Skeletal muscle tissue (tissue), 3 donors: ENCODE measurements at regions not wholly inside any gene's neighbourhood (a gene's known extent, or its start where the extent isn't known, plus 50 kb on each side); places are given as distances from the start of the nearest gene placed in this dataset.

ENCODE experiments used
- H3K27ac ChIP-seq: one replicate; pipeline ENCODE4 v1.7.0; 2013; ENCODE audit warnings: mild to moderate bottlenecking, low read depth, low read length, inconsistent platforms
- H3K27me3 ChIP-seq, 3 donors: one replicate each; pipeline ENCODE4 v1.7.0; 2013; ENCODE audit warnings: low read length in 3 of 3; ENCODE audit not compliant: control insufficient read depth in 3 of 3, insufficient read depth in 3 of 3
- H3K36me3 ChIP-seq, 3 donors: one replicate each; pipeline ENCODE4 v1.7.0; 2013; ENCODE audit warnings: low read length in 3 of 3; ENCODE audit not compliant: control insufficient read depth in 3 of 3, insufficient read depth in 3 of 3
- H3K4me1 ChIP-seq, 3 donors: one replicate each; pipeline ENCODE4 v1.7.0; 2013; ENCODE audit warnings: low read length in 3 of 3, mild to moderate bottlenecking in 3 of 3; ENCODE audit not compliant: control insufficient read depth in 3 of 3, insufficient read depth in 3 of 3
- H3K4me3 ChIP-seq, 3 donors: one replicate each; pipeline ENCODE4 v1.7.0; 2013; ENCODE audit warnings: low read length in 3 of 3
- H3K9ac ChIP-seq, 3 donors: one replicate each; pipeline ENCODE4 v1.7.0; 2013; ENCODE audit warnings: low read length in 3 of 3, mild to moderate bottlenecking in 3 of 3, moderate library complexity in 2 of 3, low read depth in 1 of 3
- H3K9me3 ChIP-seq, 3 donors: one replicate each; pipeline ENCODE4 v1.7.0; 2013; ENCODE audit warnings: low read length in 3 of 3; ENCODE audit not compliant: control insufficient read depth in 3 of 3
- donor health status: Osteomylitis.

- Histone ChIP-seq H3K9ac (no peak overlapping the region), H3K36me3 (no peaks in the 10 kb centered on the region), H3K27ac (no peak overlapping the region), H3K27me3 (no peaks in the 10 kb centered on the region), H3K4me3 (no peak overlapping the region), H3K4me1 (no peaks in the 10 kb centered on the region), H3K9me3 (no peaks in the 10 kb centered on the region)
Measured at GRCh38 chrX:45689971-45690370, 489.3 kb upstream of the DIPK2B start.

GRCh38 chrX:45683914-45684313, 483.2 kb upstream of the DIPK2B start:
- Histone ChIP-seq H3K4me1 (no peaks in the 10 kb centered on the region), H3K9me3 (peaks cover 0 to 2% (median 0%) of the 10 kb centered on the region in 3 donors), H3K4me3 (no peak overlapping the region), H3K9ac (no peak overlapping the region), H3K27ac (no peak overlapping the region), H3K27me3 (no peaks in the 10 kb centered on the region), H3K36me3 (no peaks in the 10 kb centered on the region)

- Histone ChIP-seq H3K9ac (no peak overlapping the region), H3K36me3 (no peaks in the 10 kb centered on the region), H3K4me1 (no peaks in the 10 kb centered on the region), H3K27ac (no peak overlapping the region), H3K4me3 (no peak overlapping the region), H3K27me3 (no peaks in the 10 kb centered on the region), H3K9me3 (peaks cover 0 to 7% (median 0%) of the 10 kb centered on the region in 3 donors)
Measured at GRCh38 chrX:45681891-45682290, 481.2 kb upstream of the DIPK2B start.

- Histone ChIP-seq H3K27me3 (peaks cover 0 to 11% (median 0%) of the 10 kb centered on the region in 3 donors), H3K36me3 (no peaks in the 10 kb centered on the region), H3K27ac (no peak overlapping the region), H3K9me3 (no peaks in the 10 kb centered on the region), H3K9ac (no peak overlapping the region), H3K4me1 (no peaks in the 10 kb centered on the region), H3K4me3 (no peak overlapping the region)
Measured at GRCh38 chrX:45669715-45670340, 469.2 kb upstream of the DIPK2B start.

GRCh38 chrX:45668686-45669443, 468.2 kb upstream of the DIPK2B start:
- Histone ChIP-seq H3K4me1 (no peaks in the 10 kb centered on the region), H3K4me3 (no peak overlapping the region), H3K9me3 (no peaks in the 10 kb centered on the region), H3K9ac (no peak overlapping the region), H3K36me3 (no peaks in the 10 kb centered on the region), H3K27ac (no peak overlapping the region), H3K27me3 (peaks cover 0 to 10% (median 0%) of the 10 kb centered on the region in 3 donors)

- H3K4me1 ChIP-seq, result no peaks in the 10 kb centered on the region
- H3K9ac ChIP-seq, result no peak overlapping the region
- no peaks in the 10 kb centered on the region for H3K9me3 ChIP-seq
- H3K27ac ChIP-seq, result no peak overlapping the region
- H3K27me3 ChIP-seq, result no peaks in the 10 kb centered on the region
- no peak overlapping the region for H3K4me3 ChIP-seq
- no peaks in the 10 kb centered on the region for H3K36me3 ChIP-seq
Measured at GRCh38 chrX:45667666-45668065, 467.0 kb upstream of the DIPK2B start.

- Histone ChIP-seq H3K4me1 (no peaks in the 10 kb centered on the region), H3K36me3 (no peaks in the 10 kb centered on the region), H3K9me3 (no peaks in the 10 kb centered on the region), H3K4me3 (no peak overlapping the region), H3K27ac (no peak overlapping the region), H3K9ac (no peak overlapping the region), H3K27me3 (no peaks in the 10 kb centered on the region)
Measured at GRCh38 chrX:45664727-45665290, 464.1 kb upstream of the DIPK2B start.

GRCh38 chrX:45660477-45660876, 459.8 kb upstream of the DIPK2B start:
- Histone ChIP-seq H3K4me1 (no peaks in the 10 kb centered on the region), H3K4me3 (no peak overlapping the region), H3K9me3 (no peaks in the 10 kb centered on the region), H3K27ac (no peak overlapping the region), H3K27me3 (no peaks in the 10 kb centered on the region), H3K9ac (no peak overlapping the region), H3K36me3 (no peaks in the 10 kb centered on the region)

GRCh38 chrX:45633419-45633818, 432.7 kb upstream of the DIPK2B start:
- no peak overlapping the region for H3K4me3 ChIP-seq
- no peaks in the 10 kb centered on the region for H3K27me3 ChIP-seq
- H3K4me1 ChIP-seq, result no peaks in the 10 kb centered on the region
- no peaks in the 10 kb centered on the region for H3K36me3 ChIP-seq
- no peaks in the 10 kb centered on the region for H3K9me3 ChIP-seq
- H3K9ac ChIP-seq, result no peak overlapping the region
- no peak overlapping the region for H3K27ac ChIP-seq

- Histone ChIP-seq H3K9ac (no peak overlapping the region), H3K4me3 (no peak overlapping the region), H3K4me1 (no peaks in the 10 kb centered on the region), H3K27ac (no peak overlapping the region), H3K36me3 (no peaks in the 10 kb centered on the region), H3K27me3 (no peaks in the 10 kb centered on the region), H3K9me3 (no peaks in the 10 kb centered on the region)
Measured at GRCh38 chrX:45632506-45632905, 431.8 kb upstream of the DIPK2B start.
